HG02623 (cell line): ENCODE measurements at regions not wholly inside any gene's neighbourhood (a gene's known extent, or its start where the extent isn't known, plus 50 kb on each side); places are given as distances from the start of the nearest gene placed in this dataset.
"Not testable (repeated sequence)": the region's sequence is repeated elsewhere in the genome, so short reads cannot be mapped to it uniquely, and the experiment has no call there.

Experiments used
- ATAC-seq: cut with Tn5 transposase; IDR thresholded peaks from one replicate; pipeline ENCODE4 v1.9.1; 2021; ENCODE audit warnings: moderate library complexity; ENCODE audit not compliant: unreplicated experiment

DNA sequence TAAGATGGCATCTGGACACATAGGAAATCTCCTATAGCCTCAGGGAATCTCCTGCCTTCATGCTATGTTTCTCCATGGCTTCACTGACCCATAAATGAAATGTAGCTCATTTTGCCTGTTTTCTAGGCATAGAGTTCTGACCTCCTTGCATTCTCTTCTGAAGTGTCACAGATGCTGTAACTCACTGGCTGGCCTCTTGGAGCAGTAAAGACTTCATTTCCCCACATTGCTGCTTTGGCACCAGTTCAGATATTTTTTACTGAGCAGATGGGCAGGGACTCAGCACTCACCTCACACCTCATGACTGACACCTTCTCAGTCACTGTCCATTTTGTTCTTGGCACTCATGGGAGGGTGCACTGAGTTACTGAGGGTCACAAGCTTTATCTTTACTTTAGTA lies 286.7 kb upstream of the TGFBR2 start:
- no peak for ATAC-seq

DNA sequence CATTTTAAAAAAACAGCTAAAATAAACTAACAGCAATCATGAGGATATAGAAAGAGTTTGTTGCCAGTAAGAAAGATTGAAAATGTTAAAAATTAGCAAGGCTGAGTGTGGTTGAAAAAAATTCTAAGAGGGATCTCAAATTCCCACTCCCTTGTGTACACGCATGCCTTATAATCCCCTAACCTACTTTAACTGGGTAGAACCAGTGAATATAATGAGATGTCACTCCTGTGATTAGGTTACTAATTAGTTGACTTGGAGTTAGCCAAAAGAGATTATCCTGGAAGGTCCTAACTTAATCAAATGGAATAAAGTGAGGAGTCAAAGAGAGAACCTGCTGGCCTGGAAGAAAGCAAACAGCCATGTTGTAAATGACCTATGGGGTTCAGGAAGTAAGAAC lies 286.0 kb upstream of the TGFBR2 start:
- ATAC-seq = no peak

DNA sequence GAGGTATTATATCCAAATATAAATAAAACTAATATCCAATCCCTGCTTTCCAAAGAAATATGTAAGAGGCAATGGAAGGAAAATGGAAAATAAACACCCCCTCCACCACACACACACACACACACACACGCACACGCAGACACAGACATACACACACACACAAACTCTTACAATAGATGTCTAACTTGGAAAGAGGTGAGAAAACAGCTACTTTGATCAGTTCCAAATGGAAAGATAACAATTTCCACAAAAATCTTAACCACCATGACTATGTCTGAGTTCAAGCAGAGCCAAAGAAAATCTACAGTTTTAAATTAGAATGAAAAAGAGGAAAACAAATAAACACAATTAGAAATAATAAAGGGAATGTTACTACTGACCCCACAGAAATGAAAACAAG lies 285.3 kb upstream of the TGFBR2 start:
- ATAC-seq = no peak

DNA sequence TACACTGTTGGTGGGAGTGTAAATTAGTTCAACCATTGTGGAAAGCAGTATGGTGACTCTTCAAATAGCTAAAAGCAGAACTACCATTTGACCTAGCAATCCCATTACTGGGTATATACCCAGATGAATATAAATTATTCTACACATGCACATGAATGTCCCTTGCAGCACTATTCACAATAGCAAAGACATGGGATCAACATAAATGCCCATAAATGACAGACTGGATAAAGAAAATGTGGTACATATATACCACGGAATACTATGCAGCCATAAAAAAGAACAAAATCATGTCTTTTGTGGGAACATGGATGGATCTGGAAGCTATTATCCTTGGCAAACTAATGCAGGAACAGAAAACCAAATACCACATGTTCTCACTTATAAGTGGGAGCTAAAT lies 282.8 kb upstream of the TGFBR2 start:
- ATAC-seq = not testable (repeated sequence)

GRCh38 chr3:30324587-30324986 lies 281.8 kb upstream of the TGFBR2 start:
- ATAC-seq = no peak

- ATAC-seq = not testable (repeated sequence)
These were observed 278.4 kb upstream of the TGFBR2 start for GRCh38 chr3:30327976-30328375.

DNA sequence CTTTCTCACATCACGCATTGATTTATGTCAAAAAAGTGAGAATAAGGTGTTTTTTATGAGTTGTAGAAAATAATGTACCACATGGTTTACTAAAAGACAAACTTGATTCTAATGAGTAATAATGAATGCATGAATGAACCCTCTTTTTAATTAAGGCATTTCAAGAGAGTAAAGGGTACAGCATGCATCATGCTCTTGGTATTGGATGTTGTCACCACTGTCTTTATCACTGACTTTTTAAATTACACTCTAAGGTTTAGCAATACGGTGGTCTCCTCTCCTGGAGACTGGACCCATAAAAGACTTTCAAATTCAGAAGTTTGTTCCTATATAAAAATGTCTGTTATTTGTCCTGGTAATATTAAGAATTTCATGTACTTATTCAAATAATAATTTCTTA lies 277.5 kb upstream of the TGFBR2 start:
- ATAC-seq = not testable (repeated sequence)

GRCh38 chr3:30331519-30331918 lies 274.9 kb upstream of the TGFBR2 start:
- no peak for ATAC-seq

GRCh38 chr3:30332196-30333021 lies 274.0 kb upstream of the TGFBR2 start:
- ATAC-seq = no peak

DNA sequence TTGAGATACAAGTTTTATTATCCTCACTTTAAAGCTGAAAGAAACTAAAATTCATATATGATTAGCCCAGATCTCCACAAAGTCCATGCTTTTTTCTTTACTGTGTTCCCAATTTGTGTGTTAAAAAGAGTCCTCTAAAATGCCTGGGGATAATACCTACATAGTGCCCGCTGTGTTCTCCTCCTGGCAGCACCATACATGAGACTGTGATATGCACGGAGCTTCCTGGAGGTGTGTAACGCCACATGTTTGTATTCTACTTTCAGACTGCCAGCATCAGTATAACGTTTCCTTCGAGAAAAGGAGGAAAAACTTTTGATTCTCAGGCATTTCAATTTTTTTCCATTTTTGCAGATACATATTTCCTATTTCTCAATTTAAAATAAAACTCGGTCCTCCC lies 273.3 kb upstream of the TGFBR2 start:
- ATAC-seq = no peak

GRCh38 chr3:30333903-30334302 lies 272.5 kb upstream of the TGFBR2 start:
- ATAC-seq = no peak

DNA sequence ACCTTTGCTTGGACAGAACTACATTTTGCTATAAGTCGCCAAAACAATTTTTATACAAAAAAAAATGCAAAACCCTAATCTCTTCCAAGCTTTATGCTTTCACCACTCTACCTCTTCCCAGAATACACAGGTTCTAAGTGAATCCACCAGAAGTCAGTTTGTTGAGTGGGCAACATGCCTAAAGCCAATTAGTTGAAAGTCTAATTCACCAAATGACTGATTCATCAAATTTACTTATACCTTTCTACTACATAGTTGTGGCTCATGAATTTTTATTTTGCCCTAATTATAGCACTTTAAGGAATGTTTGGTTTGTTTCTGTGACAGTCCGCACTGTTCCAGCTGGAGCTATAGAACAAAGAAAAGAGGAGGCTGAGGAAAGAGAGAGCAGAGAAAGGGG lies 265.9 kb upstream of the TGFBR2 start:
- no peak for ATAC-seq

DNA sequence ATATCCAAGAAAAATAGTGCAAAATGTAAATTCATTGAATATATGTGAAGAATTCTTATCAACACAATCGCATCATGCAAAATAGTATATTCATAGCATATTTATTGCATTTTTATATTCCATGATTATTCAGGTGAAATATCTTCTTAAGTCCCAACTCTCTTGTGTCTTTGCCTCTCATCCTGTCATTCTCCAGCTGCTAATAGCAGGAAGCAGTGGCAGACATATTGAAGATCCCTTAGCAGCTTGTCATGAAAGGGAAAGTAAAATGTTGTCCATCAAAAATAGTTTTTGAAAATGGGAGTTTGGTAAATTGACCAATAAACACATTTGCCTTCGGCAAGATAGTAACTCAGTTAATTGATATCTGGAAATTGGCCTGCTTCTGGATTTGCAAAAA lies 265.3 kb upstream of the TGFBR2 start:
- ATAC-seq = no peak

DNA sequence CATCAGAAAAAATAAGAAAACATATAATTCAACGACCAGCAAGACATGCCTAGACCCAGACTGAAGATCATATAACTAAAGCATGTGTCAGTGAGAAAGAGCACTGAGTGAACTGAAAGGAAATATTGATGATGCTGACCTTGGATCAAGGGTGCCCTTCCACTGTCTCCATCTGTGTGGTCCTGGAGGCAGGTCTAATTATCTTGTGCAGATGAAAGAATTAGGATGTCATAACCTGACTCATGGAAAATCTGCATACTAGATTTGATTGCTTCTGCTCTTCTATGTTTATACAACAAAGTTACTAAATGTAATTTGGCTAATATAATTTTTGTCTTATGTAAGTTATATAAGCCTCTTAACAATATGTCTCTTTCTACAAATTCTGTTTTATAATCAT lies 264.6 kb upstream of the TGFBR2 start:
- no peak for ATAC-seq

DNA sequence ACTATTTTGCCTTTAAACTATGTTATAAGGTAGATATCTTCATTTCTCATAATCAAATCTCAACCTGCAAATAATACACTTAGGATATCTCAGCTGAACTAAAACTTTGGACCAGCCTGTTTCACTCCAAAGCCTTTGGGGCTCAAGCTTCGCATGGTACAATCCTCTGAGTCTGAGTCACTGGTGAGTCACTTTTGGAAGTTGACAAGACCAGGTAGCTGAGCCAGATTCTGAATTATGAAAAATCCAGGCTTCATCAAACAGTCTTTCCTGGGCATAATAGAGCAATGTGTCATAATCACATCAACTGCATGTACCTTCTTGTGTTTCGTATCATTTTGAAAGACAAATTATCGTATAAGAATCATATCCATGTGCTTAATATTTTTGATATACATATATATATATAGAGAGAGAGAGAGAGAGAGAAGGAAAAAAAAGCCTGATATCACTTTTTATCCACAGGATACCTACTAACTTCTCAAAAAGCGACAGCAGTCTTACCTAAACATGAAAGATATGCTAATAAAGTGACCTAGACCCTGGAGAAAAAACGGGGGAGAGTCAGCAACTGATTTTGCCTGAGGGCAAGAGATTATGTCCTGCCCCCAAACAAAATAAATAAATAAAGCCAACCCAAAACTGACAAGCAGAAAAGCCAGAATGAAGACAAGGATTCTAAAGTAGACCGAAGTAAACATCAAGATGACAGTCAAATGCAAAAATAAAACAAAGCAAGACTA lies 263.9 kb upstream of the TGFBR2 start:
- no peak for ATAC-seq

GRCh38 chr3:30343067-30343831 lies 263.2 kb upstream of the TGFBR2 start:
- no peak for ATAC-seq

GRCh38 chr3:30343861-30344260 lies 262.5 kb upstream of the TGFBR2 start:
- no peak for ATAC-seq

GRCh38 chr3:30344288-30344687 lies 262.1 kb upstream of the TGFBR2 start:
- no peak for ATAC-seq

DNA sequence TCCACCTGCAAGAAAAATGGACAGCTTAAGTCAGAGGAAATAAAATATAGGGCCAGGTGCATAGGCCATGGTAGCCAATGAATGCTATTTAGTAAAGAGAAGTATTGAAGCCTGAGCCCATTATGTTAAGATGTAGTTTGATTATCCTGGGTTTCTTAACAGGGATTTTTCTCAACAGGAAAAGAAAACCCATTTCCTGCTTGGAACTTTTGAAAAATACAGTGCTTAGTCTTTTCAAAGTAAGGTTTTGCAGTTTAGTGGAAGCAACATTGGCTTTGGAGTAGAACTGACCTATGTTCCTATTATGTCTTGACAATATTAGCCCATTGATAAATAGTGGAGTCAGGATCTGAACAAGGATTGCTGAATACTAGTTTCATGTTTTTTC lies 259.5 kb upstream of the TGFBR2 start:
- ATAC-seq = no peak

DNA sequence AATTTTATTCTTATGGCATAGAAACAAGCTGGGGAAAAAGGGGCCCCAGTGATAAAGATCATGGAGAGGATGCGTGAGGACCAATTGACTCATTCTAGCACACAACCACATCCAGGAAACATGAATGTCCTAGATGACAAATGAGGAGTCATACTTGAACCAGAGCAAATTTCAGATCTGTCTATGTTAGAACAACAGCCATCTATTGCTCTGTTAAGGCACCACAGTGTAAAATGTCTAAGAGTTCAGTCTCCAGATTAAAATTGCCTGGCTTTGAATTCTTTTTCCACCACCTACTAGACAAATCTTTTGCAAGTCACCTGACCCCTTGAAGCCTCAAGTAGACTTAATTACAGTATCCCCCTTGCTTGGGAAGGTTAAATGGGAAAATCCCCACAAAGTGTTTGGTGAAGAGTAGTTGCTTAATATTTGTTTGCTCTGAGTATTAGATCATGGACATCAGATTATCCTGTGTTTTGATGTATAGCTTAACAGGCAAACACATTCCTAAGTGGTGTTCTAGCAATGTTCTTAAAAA lies 258.7 kb upstream of the TGFBR2 start:
- ATAC-seq = peak; percentile 73

DNA sequence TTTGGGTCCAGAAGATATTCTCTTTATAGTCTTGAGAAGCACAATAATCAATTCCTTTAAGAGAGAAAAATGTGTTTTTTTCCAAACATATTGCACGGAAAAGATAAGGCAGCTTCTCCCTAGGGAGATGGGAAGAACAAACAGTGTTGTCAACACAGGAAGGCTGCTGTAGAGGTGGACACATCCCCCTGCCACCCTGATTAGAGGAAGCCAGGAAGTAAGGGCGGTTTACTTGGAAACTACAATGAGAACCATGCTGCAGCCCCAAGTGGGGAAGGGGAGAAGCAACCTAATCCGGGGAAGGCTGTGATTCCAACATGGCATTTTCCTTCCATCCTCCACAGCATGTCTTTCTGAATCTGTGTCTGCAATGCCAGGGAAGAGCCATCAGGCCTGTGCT lies 256.9 kb upstream of the TGFBR2 start:
- no peak for ATAC-seq
